ENCODE measurements at regions not wholly inside any gene's neighbourhood (a gene's known extent, or its start where the extent isn't known, plus 50 kb on each side); places are given as distances from the start of the nearest gene placed in this dataset.

GRCh38 chr6:156387472-156387871, 389.7 kb upstream of the ARID1B start (continued):
- no peak for TF ChIP-seq ZNF114 (CRISPR knock-in tag; IDR thresholded peaks at IDR 0.05)
- TF ChIP-seq ZNF331 (CRISPR knock-in tag; IDR thresholded peaks at IDR 0.05; ENCODE audit: low read depth): no peak
- no peak for TF ChIP-seq NANOG (IDR thresholded peaks at IDR 0.05; ENCODE audit: borderline replicate concordance)
- TF ChIP-seq ETS1 (IDR thresholded peaks at IDR 0.05): no peak
- TF ChIP-seq STAT1 (IDR thresholded peaks at IDR 0.05; ENCODE audit: unreplicated experiment): no peak
- TF ChIP-seq CREB1 (CRISPR knock-in tag; IDR thresholded peaks at IDR 0.05; ENCODE audit: low read depth): no peak
- TF ChIP-seq JUNB (IDR thresholded peaks at IDR 0.05; ENCODE audit: unreplicated experiment): no peak

GRCh38 chr6:156383059-156383458, 394.1 kb upstream of the ARID1B start:
- TF ChIP-seq CREB1 (CRISPR knock-in tag; IDR thresholded peaks at IDR 0.05; ENCODE audit: low read depth): no peak
- TF ChIP-seq ZNF114 (CRISPR knock-in tag; IDR thresholded peaks at IDR 0.05): no peak
- TF ChIP-seq POLR2AphosphoS5 (IDR thresholded peaks at IDR 0.05; ENCODE audit: low read depth): no peak
- no peak for TF ChIP-seq ZNF462 (CRISPR knock-in tag; IDR thresholded peaks at IDR 0.05)
- TF ChIP-seq REST (IDR thresholded peaks at IDR 0.05; ENCODE audit: unreplicated experiment): no peak
- TF ChIP-seq ZNF331 (CRISPR knock-in tag; IDR thresholded peaks at IDR 0.05; ENCODE audit: low read depth): no peak
- ATAC-seq (no peak), DNase-seq (ENCODE audit: low spot score) (no peak)
- H3K4me2 ChIP-seq: no peak overlapping the region
- no peaks in the 10 kb centered on the region for H3K27me3 ChIP-seq (ENCODE audit: insufficient read depth)
- H3K79me2 ChIP-seq (replicated peaks; ENCODE audit: insufficient read depth): no peaks in the 10 kb centered on the region
- no peaks in the 10 kb centered on the region for H3F3A ChIP-seq (replicated peaks; ENCODE audit: low read depth)
- H3K27ac ChIP-seq (ENCODE audit: low read depth): no peak overlapping the region
- peaks cover 14% of the 10 kb centered on the region for H3K4me1 Mint-ChIP-seq
- no peaks in the 10 kb centered on the region for H3K9me3 Mint-ChIP-seq
- 0 out of 2 replicates have a peak, but pooled peaks cover 4% of the 10 kb centered on the region for H3K9me2 ChIP-seq (ENCODE audit: insufficient read depth)
- no peak overlapping the region for H2AFZ ChIP-seq
- no peaks in the 10 kb centered on the region for H3K36me3 ChIP-seq (ENCODE audit: insufficient read depth)
- H3K36me3 Mint-ChIP-seq (ENCODE audit: low read depth): no peaks in the 10 kb centered on the region
- H3K27ac Mint-ChIP-seq: no peak overlapping the region
- H3K4me3 ChIP-seq: no peak overlapping the region
- peaks cover 5% of the 10 kb centered on the region; the same call in 1 of the 2 replicates for H3K4me1 ChIP-seq (ENCODE audit: insufficient read depth)
- no peaks in the 10 kb centered on the region for H3K27me3 Mint-ChIP-seq (ENCODE audit: insufficient read depth, low read depth, poor library complexity)
- H3K4me3 Mint-ChIP-seq: no peak overlapping the region
- no peaks in the 10 kb centered on the region for H4K20me1 ChIP-seq (replicated peaks; ENCODE audit: insufficient read depth)

All from GM23338 (cell line).